ENCODE measurements at regions not wholly inside any gene's neighbourhood (a gene's known extent, or its start where the extent isn't known, plus 50 kb on each side); places are given as distances from the start of the nearest gene placed in this dataset.

- H3K36me3 ChIP-seq (replicated peaks in 1 of 2; ENCODE audit: control insufficient read depth in 1 of 2, insufficient read depth in 2 of 2, low read length in 2 of 2): no peaks in the 10 kb centered on the region
- Mint-ChIP-seq H3K36me3 (no peaks in the 10 kb centered on the region), H3K9me3 (peaks cover 0 to 3% (median 0%) of the 10 kb centered on the region in 7 donors), H3K4me3 (no peak overlapping the region), H3K27ac (peak overlapping the region in 1 of 7 donors; percentile 6), H3K4me1 (peaks cover 2% of the 10 kb centered on the region), H3K27me3 (ENCODE audit: low read depth in 3 of 3) (peaks cover 0 to 10% (median 4%) of the 10 kb centered on the region in 3 donors)
- no peaks in the 10 kb centered on the region for H3K9me3 ChIP-seq (replicated peaks in 1 of 2; ENCODE audit: control insufficient read depth in 1 of 2, insufficient read depth in 1 of 2, low read length in 2 of 2)
- H3K27me3 ChIP-seq (ENCODE audit: control insufficient read depth in 2 of 2, insufficient read depth in 2 of 2, low read length in 2 of 2): no peaks in the 10 kb centered on the region
- intact Hi-C loops (cut with micrococcal nuclease): no loop called here
- 87% methylated on average over 6 of the region's 6 CpGs for WGBS (ENCODE audit: insufficient coverage)
- no peaks in the 10 kb centered on the region for H3K4me1 ChIP-seq (ENCODE audit: control insufficient read depth in 1 of 2, insufficient read depth in 2 of 2, low read length in 2 of 2)
- H3K4me2 ChIP-seq (replicated peaks; ENCODE audit: extremely low read depth, low read length, poor library complexity, severe bottlenecking): no peak overlapping the region
- no peak overlapping the region for H3K4me3 ChIP-seq (replicated peaks in 1 of 3; ENCODE audit: low read depth in 2 of 3, low read length in 3 of 3)
- no peaks in the 10 kb centered on the region for H3K79me2 ChIP-seq (ENCODE audit: insufficient read depth, low read length)
- no peak overlapping the region for H3K27ac ChIP-seq (ENCODE audit: low read depth in 1 of 2, low read length in 2 of 2)
- no peak for DNase-seq
- no peak for TF ChIP-seq CTCF (IDR thresholded peaks at IDR 0.05)
- H3K9ac ChIP-seq (ENCODE audit: insufficient read depth, low read length, poor library complexity, severe bottlenecking): no peak overlapping the region
- H2AFZ ChIP-seq (ENCODE audit: insufficient read depth, low read depth, low read length, poor library complexity, severe bottlenecking): no peak overlapping the region
- no peaks in the 10 kb centered on the region for H4K20me1 ChIP-seq (ENCODE audit: insufficient read depth, low read length)
Observed at GRCh38 chr9:108100571-108100970, 611.0 kb upstream of the KLF4 start.

- H3K27me3 ChIP-seq (ENCODE audit: control insufficient read depth in 2 of 2, insufficient read depth in 2 of 2, low read length in 2 of 2): no peaks in the 10 kb centered on the region
- no peak overlapping the region for H3K4me2 ChIP-seq (replicated peaks; ENCODE audit: extremely low read depth, low read length, poor library complexity, severe bottlenecking)
- no peak overlapping the region for H2AFZ ChIP-seq (ENCODE audit: insufficient read depth, low read depth, low read length, poor library complexity, severe bottlenecking)
- Mint-ChIP-seq H3K27me3 (ENCODE audit: low read depth in 3 of 3) (peaks cover 0 to 10% (median 4%) of the 10 kb centered on the region in 3 donors), H3K4me3 (no peak overlapping the region), H3K4me1 (peaks cover 2% of the 10 kb centered on the region), H3K36me3 (no peaks in the 10 kb centered on the region), H3K27ac (no peak overlapping the region), H3K9me3 (peaks cover 0 to 3% (median 0%) of the 10 kb centered on the region in 7 donors)
- no peak overlapping the region for H3K27ac ChIP-seq (ENCODE audit: low read depth in 1 of 2, low read length in 2 of 2)
- WGBS (ENCODE audit: insufficient coverage): 100% methylated on average over 2 of the region's 3 CpGs
- H3K9ac ChIP-seq (ENCODE audit: insufficient read depth, low read length, poor library complexity, severe bottlenecking): no peak overlapping the region
- intact Hi-C loops (cut with micrococcal nuclease): no loop called here
- no peaks in the 10 kb centered on the region for H3K4me1 ChIP-seq (ENCODE audit: control insufficient read depth in 1 of 2, insufficient read depth in 2 of 2, low read length in 2 of 2)
- no peak for TF ChIP-seq CTCF (IDR thresholded peaks at IDR 0.05)
- no peak for DNase-seq
- H3K4me3 ChIP-seq (replicated peaks in 1 of 3; ENCODE audit: low read depth in 2 of 3, low read length in 3 of 3): no peak overlapping the region
- H3K9me3 ChIP-seq (replicated peaks in 1 of 2; ENCODE audit: control insufficient read depth in 1 of 2, insufficient read depth in 1 of 2, low read length in 2 of 2): no peaks in the 10 kb centered on the region
- H3K36me3 ChIP-seq (replicated peaks in 1 of 2; ENCODE audit: control insufficient read depth in 1 of 2, insufficient read depth in 2 of 2, low read length in 2 of 2): no peaks in the 10 kb centered on the region
- no peaks in the 10 kb centered on the region for H3K79me2 ChIP-seq (ENCODE audit: insufficient read depth, low read length)
- H4K20me1 ChIP-seq (ENCODE audit: insufficient read depth, low read length): no peaks in the 10 kb centered on the region
Observed at GRCh38 chr9:108099854-108100253, 610.3 kb upstream of the KLF4 start.

All from CD14-positive monocyte (primary cell).